GM18505 (cell line): ENCODE measurements at regions not wholly inside any gene's neighbourhood (a gene's known extent, or its start where the extent isn't known, plus 50 kb on each side); places are given as distances from the start of the nearest gene placed in this dataset.
"Not testable (repeated sequence)": the region's sequence is repeated elsewhere in the genome, so short reads cannot be mapped to it uniquely, and the experiment has no call there.

ENCODE experiments used
- ATAC-seq: cut with Tn5 transposase; IDR thresholded peaks from one replicate; pipeline ENCODE4 v1.9.1; 2021; ENCODE audit not compliant: unreplicated experiment
- POLR2A ChIP-seq: IDR thresholded peaks from 4 replicates; pipeline ENCODE4 v1.6.1; 2011; ENCODE audit warnings: borderline replicate concordance; ENCODE audit not compliant: insufficient read depth, insufficient read length; ENCODE audit errors: extremely low read depth

DNA sequence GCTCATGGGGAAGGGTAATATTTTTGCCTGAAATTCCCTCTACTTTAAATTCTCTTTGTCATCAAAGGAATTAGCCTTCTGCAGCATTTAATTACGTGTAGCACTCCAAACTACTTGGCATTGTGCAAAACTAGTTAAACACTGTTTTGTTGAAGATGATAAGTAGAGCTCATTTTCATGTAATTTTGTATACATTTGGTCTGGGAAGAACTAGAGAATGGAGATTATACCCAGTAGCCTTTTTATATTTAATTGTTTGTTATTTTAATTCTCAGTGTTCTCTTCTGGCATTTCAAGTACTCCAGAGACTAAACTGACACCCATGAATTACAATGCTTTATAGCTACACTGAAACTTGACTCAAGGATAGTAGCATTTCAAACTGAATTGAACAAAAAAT lies 211.5 kb upstream of the SMIM31 start:
- no peak for TF ChIP-seq POLR2A
- ATAC-seq = no peak

DNA sequence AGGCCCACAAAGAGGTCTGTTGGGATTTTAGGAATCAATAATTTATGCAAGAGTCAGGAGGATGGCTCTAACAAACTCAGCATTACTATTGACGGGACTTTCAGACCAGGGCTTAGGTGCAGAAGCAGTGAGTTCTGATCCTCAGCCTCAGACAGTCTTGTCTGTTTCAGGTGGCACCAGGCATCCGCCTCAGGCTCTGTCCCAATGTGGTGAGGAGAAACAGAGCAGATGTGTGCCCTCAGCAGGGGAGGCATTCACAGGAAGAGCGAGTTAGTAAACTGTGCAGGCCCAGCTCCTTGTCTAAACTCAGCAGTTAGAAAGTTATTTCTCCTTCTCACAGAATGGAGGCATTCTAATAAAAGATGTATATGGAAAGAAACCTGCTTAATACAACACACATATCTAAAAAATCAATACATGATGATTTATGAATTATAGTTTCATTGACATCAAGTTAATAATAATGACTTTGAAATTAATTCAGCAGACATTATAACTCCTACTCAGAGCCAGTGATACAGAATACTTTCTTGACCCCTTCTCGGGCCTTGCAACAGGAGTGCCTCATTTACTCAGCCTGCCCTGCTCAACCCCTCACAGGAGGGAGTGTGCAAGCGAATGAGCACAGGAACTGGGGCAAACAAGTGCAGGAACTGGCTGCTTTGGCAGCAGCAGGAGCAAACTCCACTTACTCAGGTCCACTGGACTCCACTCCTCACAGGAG lies 202.8 kb upstream of the SMIM31 start:
- ATAC-seq = no peak
- no peak for TF ChIP-seq POLR2A

GRCh38 chr4:164551713-164552040 lies 202.3 kb upstream of the SMIM31 start:
- TF ChIP-seq POLR2A = no peak
- no peak for ATAC-seq

- no peak for ATAC-seq
These were observed 182.1 kb upstream of the SMIM31 start for GRCh38 chr4:164571593-164572390.

GRCh38 chr4:164572877-164573279 lies 181.1 kb upstream of the SMIM31 start:
- no peak for ATAC-seq
- TF ChIP-seq POLR2A = no peak

More at GRCh38 chr4:164571593-164572390, 182.1 kb upstream of the SMIM31 start:
- TF ChIP-seq POLR2A = no peak

DNA sequence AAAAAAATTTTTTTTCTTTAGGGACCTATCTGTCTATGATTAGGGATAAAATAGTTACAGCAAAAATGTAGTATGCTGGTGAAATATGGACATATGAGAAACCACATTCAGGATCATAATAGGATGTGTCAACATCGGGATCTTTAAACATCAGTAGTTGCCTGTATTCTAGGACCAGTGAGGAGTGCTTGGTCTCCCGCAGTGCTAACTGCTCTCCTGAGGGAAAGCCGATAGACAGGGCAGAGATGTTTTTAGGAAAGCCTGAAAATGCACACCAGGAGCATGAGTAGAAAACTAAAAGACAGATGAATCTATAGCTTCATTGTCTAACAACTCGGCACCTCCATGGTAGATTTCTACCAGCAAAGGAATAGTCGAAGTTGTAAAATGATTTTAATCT lies 178.1 kb upstream of the SMIM31 start:
- no peak for ATAC-seq
- no peak for TF ChIP-seq POLR2A

- no peak for ATAC-seq
- no peak for TF ChIP-seq POLR2A
These were observed 174.5 kb upstream of the SMIM31 start for GRCh38 chr4:164579270-164579942.

DNA sequence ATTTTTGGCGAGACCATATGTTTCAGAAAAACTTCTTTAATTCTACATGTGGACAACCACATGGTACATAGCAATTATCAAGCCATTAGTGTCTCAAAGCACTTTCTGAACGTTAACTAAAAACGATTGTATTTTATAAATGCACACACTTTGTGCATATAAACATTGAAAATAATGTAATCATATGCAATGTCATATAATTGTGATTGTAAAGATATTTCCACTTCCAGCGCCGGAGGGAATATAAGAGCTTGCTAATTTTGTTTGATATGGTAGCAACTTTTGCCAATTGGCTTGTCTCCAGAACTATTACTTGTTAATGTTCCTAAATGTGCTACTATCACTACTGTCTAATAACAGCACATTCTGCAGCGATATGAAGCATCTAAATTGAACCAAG lies 162.3 kb upstream of the SMIM31 start:
- TF ChIP-seq POLR2A = no peak

DNA sequence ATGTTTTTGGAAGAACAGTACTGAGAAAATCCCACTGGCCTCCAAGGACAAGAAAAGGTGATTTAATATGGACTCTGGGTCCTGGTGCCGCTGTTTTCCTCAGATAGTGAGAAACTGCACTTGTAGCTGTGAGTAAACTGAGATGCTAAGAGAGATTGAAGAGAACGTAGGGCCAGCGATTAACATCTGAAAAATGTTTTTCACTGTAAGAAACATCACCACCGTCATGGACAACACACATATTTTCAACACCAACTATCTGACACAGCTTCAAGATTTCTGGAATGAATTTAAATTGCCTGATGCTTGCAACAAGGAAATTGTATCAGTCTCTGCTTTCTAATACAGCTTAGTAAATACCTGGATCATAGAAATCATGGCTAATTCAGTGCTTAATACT lies 158.2 kb upstream of the SMIM31 start:
- no peak for TF ChIP-seq POLR2A
- no peak for ATAC-seq

More for the DNA sequence above, 162.3 kb upstream of the SMIM31 start:
- ATAC-seq = no peak

- ATAC-seq = no peak
- no peak for TF ChIP-seq POLR2A
These were observed 157.5 kb upstream of the SMIM31 start for GRCh38 chr4:164596318-164596878.

DNA sequence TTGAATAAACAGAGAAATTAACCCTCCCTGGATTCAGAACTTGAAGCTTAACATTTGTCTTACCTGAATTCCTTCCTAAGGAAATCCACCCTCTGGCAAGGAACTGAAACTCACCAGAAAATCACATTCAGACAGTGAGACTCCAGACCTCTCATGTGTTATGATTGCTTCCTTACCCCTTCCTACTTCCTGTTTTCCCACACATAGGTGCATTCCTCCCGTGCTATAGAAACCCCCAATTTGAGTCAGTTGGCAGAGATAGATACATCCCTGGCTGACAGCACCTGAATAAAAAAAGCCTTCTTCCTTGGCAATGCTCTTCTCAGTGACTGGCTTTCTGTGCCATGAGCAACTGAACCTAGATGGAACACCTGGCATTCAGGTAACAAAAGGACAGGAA lies 157.0 kb upstream of the SMIM31 start:
- ATAC-seq = no peak
- TF ChIP-seq POLR2A = no peak

DNA sequence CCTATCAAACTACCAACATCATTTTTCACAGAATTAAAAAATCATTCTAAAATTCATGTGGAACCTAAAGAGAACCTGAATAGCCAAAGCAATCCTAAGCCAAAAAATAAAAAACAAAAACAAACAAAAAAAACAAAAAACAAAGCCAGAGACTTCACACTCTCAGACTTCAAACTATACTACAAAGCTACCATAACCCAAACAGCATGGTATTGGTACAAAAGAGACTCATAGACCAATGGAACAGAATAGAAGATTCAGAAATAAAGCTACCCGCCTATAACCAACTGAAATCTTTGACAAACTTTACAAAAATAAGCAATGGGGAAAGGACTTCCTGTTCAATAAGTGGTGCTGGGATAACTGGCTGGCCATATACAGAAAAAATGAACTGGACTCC lies 152.3 kb upstream of the SMIM31 start:
- no peak for ATAC-seq
- no peak for TF ChIP-seq POLR2A

DNA sequence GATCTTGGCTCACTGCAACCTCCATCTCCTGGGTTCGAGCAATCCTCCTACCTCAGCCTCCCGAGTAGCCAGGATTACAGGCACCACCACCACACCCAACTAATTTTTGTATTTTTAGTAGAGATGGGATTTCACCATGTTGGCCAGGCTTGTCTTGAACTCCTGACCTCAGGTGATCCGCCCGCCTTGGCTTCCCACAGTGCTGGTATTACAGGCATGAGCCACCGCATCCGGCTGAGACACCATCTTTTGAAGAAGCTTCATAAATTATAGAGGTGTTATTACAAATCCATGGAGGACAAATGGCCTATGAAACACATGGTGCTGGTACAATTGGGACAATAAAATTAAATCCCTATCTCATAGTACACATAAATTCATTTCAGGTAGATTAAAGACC lies 148.1 kb upstream of the SMIM31 start:
- not testable (repeated sequence) for ATAC-seq
